GM10248 (cell line): ENCODE measurements at regions not wholly inside any gene's neighbourhood (a gene's known extent, or its start where the extent isn't known, plus 50 kb on each side); places are given as distances from the start of the nearest gene placed in this dataset.

ENCODE experiments used
- CTCF ChIA-PET: fragments of 300-600 bp; sonication (Branson Sonifier 250); formaldehyde crosslinking; extraction: SDS; loops from one replicate; lab custom pipeline; 2021; ENCODE audit warnings: antibody characterized with exemption; lab: Yijun Ruan, JAX
- POLR2A ChIA-PET: fragments of 350-650 bp; sonication (Branson Sonifier 250); formaldehyde crosslinking; extraction: SDS; loops from one replicate; lab custom pipeline; 2020; ENCODE audit warnings: antibody characterized with exemption; lab: Yijun Ruan, JAX
- DNase-seq: peaks from one replicate; pipeline ENCODE4 v3.0.0; 2012; ENCODE audit errors: extremely low spot score
- CTCF ChIP-seq: IDR thresholded peaks from 2 replicates; pipeline ENCODE4 v1.5.1; 2012; ENCODE audit warnings: mild to moderate bottlenecking, low read depth; ENCODE audit errors: extremely low read depth, missing control alignments, control extremely low read depth

DNA sequence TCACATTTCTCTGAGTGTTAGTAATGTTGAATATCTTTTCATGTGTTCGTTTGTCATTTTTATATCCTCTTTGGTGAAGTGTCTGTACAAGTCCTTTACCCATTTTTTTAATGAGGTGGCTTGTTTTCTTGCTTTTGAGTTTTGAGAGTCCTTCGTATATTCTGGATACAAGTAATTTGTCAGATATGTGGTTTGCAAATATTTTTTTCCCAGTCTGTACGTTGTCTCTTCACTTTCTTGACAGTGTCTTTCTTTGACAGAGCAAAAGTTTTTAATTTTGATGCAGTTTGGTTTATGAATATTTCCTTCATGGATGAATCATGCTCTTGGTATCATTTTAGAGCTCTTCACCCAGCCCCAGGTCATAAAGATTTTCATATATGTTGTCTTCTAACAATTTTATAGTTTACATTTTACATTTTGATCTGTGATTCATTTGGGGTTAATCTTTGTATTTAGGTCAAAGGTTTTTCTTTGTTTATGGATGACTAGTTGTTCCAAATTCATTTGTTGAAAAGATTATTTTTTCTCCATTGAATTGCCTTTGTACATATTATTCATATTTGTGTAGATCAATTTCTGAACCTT, 152.5 kb downstream of the MRPL14 start:
- TF ChIP-seq CTCF: no peak
- ChIA-PET POLR2A (no interaction called here), CTCF (interaction anchor here (1.1 kb wide), 1 partner anchor 57 kb away, joined by 3 read pairs; no protein-coding TSS in a partner anchor)
- DNase-seq: no peak

- CTCF ChIA-PET: interaction anchor here (1.0 kb wide), 2 partner anchors 101 to 199 kb away, joined by 3 read pairs; no protein-coding TSS in a partner anchor
- TF ChIP-seq CTCF: no peak
- POLR2A ChIA-PET: no interaction called here
- DNase-seq: no peak
Observed at GRCh38 chr6:43973357-43973756, 153.9 kb downstream of the MRPL14 start.

DNA sequence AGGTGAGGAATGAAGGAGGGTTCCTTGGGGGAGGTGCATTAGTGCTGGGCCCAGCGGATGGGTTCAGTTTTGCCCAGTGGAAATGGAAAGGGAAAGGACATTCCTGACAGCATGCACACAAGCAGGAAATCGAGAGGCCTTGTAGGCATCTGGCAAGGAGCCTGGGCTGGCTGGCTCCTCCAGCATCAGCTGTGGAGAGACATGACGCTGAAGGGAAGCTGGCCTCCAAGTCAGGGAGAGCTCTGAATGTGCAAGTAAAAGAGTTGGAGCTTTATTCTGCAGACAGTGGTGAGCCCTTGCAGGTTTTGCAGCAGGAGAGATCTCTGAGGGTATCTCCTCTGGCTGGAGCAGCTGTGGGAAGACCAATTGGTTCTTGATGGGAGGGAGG, 154.3 kb downstream of the MRPL14 start:
- CTCF ChIA-PET: interaction anchor here (1.0 to 1.3 kb wide), 3 partner anchors 102 to 199 kb away, joined by 3 read pairs; no protein-coding TSS in a partner anchor
- POLR2A ChIA-PET: no interaction called here
- no peak for TF ChIP-seq CTCF
- no peak for DNase-seq

- ChIA-PET CTCF (interaction anchor here (1.0 to 1.3 kb wide), 2 partner anchors 106 to 198 kb away, joined by 3 read pairs; no protein-coding TSS in a partner anchor), POLR2A (no interaction called here)
- DNase-seq: no peak
- no peak for TF ChIP-seq CTCF
Observed at GRCh38 chr6:43972179-43972912, 154.9 kb downstream of the MRPL14 start.

DNA sequence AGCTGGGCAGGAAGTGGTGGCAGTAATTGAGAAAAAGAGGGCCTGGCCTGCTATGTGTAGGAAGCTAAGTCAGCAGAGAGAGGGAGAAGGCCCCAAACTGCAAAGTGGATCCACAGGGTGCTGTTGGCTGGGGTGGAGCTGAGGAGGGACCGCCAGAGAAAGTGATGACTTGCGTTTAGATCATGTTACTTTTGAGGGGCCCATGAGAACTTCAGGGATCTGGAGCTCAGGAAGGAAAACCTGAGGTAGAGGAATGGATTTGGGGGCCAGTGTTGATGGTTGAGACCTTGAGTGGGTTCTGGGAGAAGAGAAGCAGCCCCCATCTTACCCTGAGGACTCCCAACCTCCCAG, 155.5 kb downstream of the MRPL14 start:
- TF ChIP-seq CTCF: no peak
- ChIA-PET POLR2A (no interaction called here), CTCF (interaction anchor here (0.7 to 1.3 kb wide), 3 partner anchors 10 to 107 kb away, joined by 3 read pairs; no protein-coding TSS in a partner anchor)
- no peak for DNase-seq

- DNase-seq: no peak
- CTCF ChIA-PET: interaction anchor here (0.7 to 2.3 kb wide), 6 partner anchors 11 to 107 kb away, joined by 3 to 5 read pairs (median 3); no protein-coding TSS in a partner anchor
- POLR2A ChIA-PET: no interaction called here
- no peak for TF ChIP-seq CTCF
Observed at GRCh38 chr6:43970913-43971775, 156.1 kb downstream of the MRPL14 start.
